Activated T-helper 17 cell treated with anti-CD3 and anti-CD28 coated beads, Interleukin-2, amount 50 U/mL, for 72 hours (primary cell): ENCODE measurements at regions not wholly inside any gene's neighbourhood (a gene's known extent, or its start where the extent isn't known, plus 50 kb on each side); places are given as distances from the start of the nearest gene placed in this dataset.
A peak's percentile ranks its signal among the peaks of the same experiment; 100 is the strongest.

Source experiments
- ATAC-seq: fragments of 150-1000 bp; cut with Tn5 transposase; replicated peaks from 2 replicates; pipeline ENCODE4 v1.10.0; 2021; ENCODE audit warnings: mild to moderate bottlenecking, moderate library complexity
- H3K27ac Mint-ChIP-seq: one replicate; pipeline ENCODE4 v1.8.0; 2022; ENCODE audit warnings: mixed read lengths
- H3K27me3 Mint-ChIP-seq: one replicate; pipeline ENCODE4 v1.8.0; 2022; ENCODE audit warnings: mixed read lengths
- H3K36me3 Mint-ChIP-seq: one replicate; pipeline ENCODE4 v1.8.0; 2022; ENCODE audit warnings: low read depth, mild to moderate bottlenecking, mixed read lengths
- H3K4me1 Mint-ChIP-seq: one replicate; pipeline ENCODE4 v1.8.0; 2022; ENCODE audit warnings: mixed read lengths
- H3K4me3 Mint-ChIP-seq: one replicate; pipeline ENCODE4 v1.8.0; 2022; ENCODE audit warnings: mild to moderate bottlenecking, mixed read lengths
- H3K9me3 Mint-ChIP-seq: one replicate; pipeline ENCODE4 v1.8.0; 2022; ENCODE audit warnings: mixed read lengths

GRCh38 chr3:66863205-66864111 is 134.6 kb upstream of the KBTBD8 start:
- H3K27me3 Mint-ChIP-seq = no peaks in the 10 kb centered on the region
- no peak overlapping the region for H3K27ac Mint-ChIP-seq
- H3K4me1 Mint-ChIP-seq = no peaks in the 10 kb centered on the region
- ATAC-seq = no peak
- no peaks in the 10 kb centered on the region for H3K9me3 Mint-ChIP-seq
- no peaks in the 10 kb centered on the region for H3K36me3 Mint-ChIP-seq
- H3K4me3 Mint-ChIP-seq = no peak overlapping the region

- H3K9me3 Mint-ChIP-seq = peaks cover 4% of the 10 kb centered on the region
- no peak overlapping the region for H3K27ac Mint-ChIP-seq
- no peaks in the 10 kb centered on the region for H3K36me3 Mint-ChIP-seq
- ATAC-seq = no peak
- no peaks in the 10 kb centered on the region for H3K4me1 Mint-ChIP-seq
- peaks cover 3% of the 10 kb centered on the region for H3K27me3 Mint-ChIP-seq
- H3K4me3 Mint-ChIP-seq = no peak overlapping the region
These were observed 113.4 kb upstream of the KBTBD8 start for GRCh38 chr3:66884659-66885058.

- H3K4me1 Mint-ChIP-seq = no peaks in the 10 kb centered on the region
- no peak for ATAC-seq
- no peaks in the 10 kb centered on the region for H3K36me3 Mint-ChIP-seq
- H3K27me3 Mint-ChIP-seq = peaks cover 3% of the 10 kb centered on the region
- H3K9me3 Mint-ChIP-seq = peaks cover 4% of the 10 kb centered on the region
- H3K4me3 Mint-ChIP-seq = no peak overlapping the region
- no peak overlapping the region for H3K27ac Mint-ChIP-seq
These were observed 112.6 kb upstream of the KBTBD8 start for GRCh38 chr3:66885326-66886000.

- Mint-ChIP-seq H3K4me1 (no peaks in the 10 kb centered on the region), H3K4me3 (no peak overlapping the region), H3K36me3 (no peaks in the 10 kb centered on the region), H3K27me3 (peaks cover 4% of the 10 kb centered on the region), H3K27ac (no peak overlapping the region), H3K9me3 (peaks cover 6% of the 10 kb centered on the region)
- ATAC-seq = peak; percentile 19
These were observed 108.2 kb upstream of the KBTBD8 start for GRCh38 chr3:66889750-66890494.

GRCh38 chr3:66898155-66898554 is 100.0 kb upstream of the KBTBD8 start:
- no peak for ATAC-seq
- Mint-ChIP-seq H3K4me3 (no peak overlapping the region), H3K9me3 (peaks cover 36% of the 10 kb centered on the region), H3K27ac (no peak overlapping the region), H3K27me3 (peaks cover 4% of the 10 kb centered on the region), H3K4me1 (no peaks in the 10 kb centered on the region), H3K36me3 (no peaks in the 10 kb centered on the region)

- Mint-ChIP-seq H3K27me3 (peaks cover 16% of the 10 kb centered on the region), H3K9me3 (peaks cover 13% of the 10 kb centered on the region), H3K4me1 (no peaks in the 10 kb centered on the region), H3K4me3 (no peak overlapping the region), H3K27ac (no peak overlapping the region), H3K36me3 (no peaks in the 10 kb centered on the region)
- no peak for ATAC-seq
These were observed 93.8 kb upstream of the KBTBD8 start for GRCh38 chr3:66904336-66904735.

- no peaks in the 10 kb centered on the region for H3K4me1 Mint-ChIP-seq
- no peak overlapping the region for H3K27ac Mint-ChIP-seq
- no peaks in the 10 kb centered on the region for H3K36me3 Mint-ChIP-seq
- H3K9me3 Mint-ChIP-seq = peaks cover 13% of the 10 kb centered on the region
- H3K27me3 Mint-ChIP-seq = peaks cover 16% of the 10 kb centered on the region
- ATAC-seq = no peak
- no peak overlapping the region for H3K4me3 Mint-ChIP-seq
These were observed 93.1 kb upstream of the KBTBD8 start for GRCh38 chr3:66904831-66905493.

GRCh38 chr3:66907136-66907535 is 91.0 kb upstream of the KBTBD8 start:
- peaks cover 20% of the 10 kb centered on the region for H3K27me3 Mint-ChIP-seq
- no peaks in the 10 kb centered on the region for H3K4me1 Mint-ChIP-seq
- ATAC-seq = no peak
- no peak overlapping the region for H3K4me3 Mint-ChIP-seq
- peaks cover 4% of the 10 kb centered on the region for H3K9me3 Mint-ChIP-seq
- H3K27ac Mint-ChIP-seq = no peak overlapping the region
- H3K36me3 Mint-ChIP-seq = no peaks in the 10 kb centered on the region

GRCh38 chr3:66910266-66911055 is 87.6 kb upstream of the KBTBD8 start:
- H3K4me1 Mint-ChIP-seq = no peaks in the 10 kb centered on the region
- no peak for ATAC-seq

GRCh38 chr3:66912306-66912705 is 85.8 kb upstream of the KBTBD8 start:
- H3K9me3 Mint-ChIP-seq = peaks cover 16% of the 10 kb centered on the region
- H3K4me3 Mint-ChIP-seq = no peak overlapping the region
- no peak for ATAC-seq
- H3K27ac Mint-ChIP-seq = no peak overlapping the region
- H3K36me3 Mint-ChIP-seq = no peaks in the 10 kb centered on the region
- H3K27me3 Mint-ChIP-seq = peaks cover 15% of the 10 kb centered on the region
- H3K4me1 Mint-ChIP-seq = no peaks in the 10 kb centered on the region

More at GRCh38 chr3:66910266-66911055, 87.6 kb upstream of the KBTBD8 start:
- H3K36me3 Mint-ChIP-seq = no peaks in the 10 kb centered on the region
- H3K4me3 Mint-ChIP-seq = no peak overlapping the region
- no peak overlapping the region for H3K27ac Mint-ChIP-seq
- H3K27me3 Mint-ChIP-seq = peaks cover 20% of the 10 kb centered on the region
- H3K9me3 Mint-ChIP-seq = peaks cover 8% of the 10 kb centered on the region

GRCh38 chr3:66922058-66922457 is 76.0 kb upstream of the KBTBD8 start:
- H3K27me3 Mint-ChIP-seq = peaks cover 11% of the 10 kb centered on the region
- H3K4me1 Mint-ChIP-seq = no peaks in the 10 kb centered on the region
- ATAC-seq = no peak
- no peak overlapping the region for H3K4me3 Mint-ChIP-seq
- H3K36me3 Mint-ChIP-seq = no peaks in the 10 kb centered on the region
- no peaks in the 10 kb centered on the region for H3K9me3 Mint-ChIP-seq
- no peak overlapping the region for H3K27ac Mint-ChIP-seq

GRCh38 chr3:66923969-66924368 is 74.1 kb upstream of the KBTBD8 start:
- no peak for ATAC-seq
- no peak overlapping the region for H3K27ac Mint-ChIP-seq
- no peak overlapping the region for H3K4me3 Mint-ChIP-seq

GRCh38 chr3:66928252-66928651 is 69.9 kb upstream of the KBTBD8 start:
- ATAC-seq = no peak
- Mint-ChIP-seq H3K9me3 (no peaks in the 10 kb centered on the region), H3K27ac (no peak overlapping the region), H3K27me3 (peaks cover 7% of the 10 kb centered on the region), H3K36me3 (no peaks in the 10 kb centered on the region), H3K4me1 (no peaks in the 10 kb centered on the region), H3K4me3 (no peak overlapping the region)

More at GRCh38 chr3:66923969-66924368, 74.1 kb upstream of the KBTBD8 start:
- no peaks in the 10 kb centered on the region for H3K9me3 Mint-ChIP-seq
- no peaks in the 10 kb centered on the region for H3K4me1 Mint-ChIP-seq
- no peaks in the 10 kb centered on the region for H3K36me3 Mint-ChIP-seq
- H3K27me3 Mint-ChIP-seq = peaks cover 11% of the 10 kb centered on the region
